ENCODE measurements at regions not wholly inside any gene's neighbourhood (a gene's known extent, or its start where the extent isn't known, plus 50 kb on each side); places are given as distances from the start of the nearest gene placed in this dataset.
A peak's percentile ranks its signal among the peaks of the same experiment; 100 is the strongest.

- no peak for DNase-seq (ENCODE audit: low read depth, low spot score)
Measured at GRCh38 chr2:150977296-150977695, 284.4 kb downstream of the RBM43 start.

GRCh38 chr2:150976604-150977003 lies 285.1 kb downstream of the RBM43 start:
- DNase-seq (ENCODE audit: low read depth, low spot score): no peak

DNA sequence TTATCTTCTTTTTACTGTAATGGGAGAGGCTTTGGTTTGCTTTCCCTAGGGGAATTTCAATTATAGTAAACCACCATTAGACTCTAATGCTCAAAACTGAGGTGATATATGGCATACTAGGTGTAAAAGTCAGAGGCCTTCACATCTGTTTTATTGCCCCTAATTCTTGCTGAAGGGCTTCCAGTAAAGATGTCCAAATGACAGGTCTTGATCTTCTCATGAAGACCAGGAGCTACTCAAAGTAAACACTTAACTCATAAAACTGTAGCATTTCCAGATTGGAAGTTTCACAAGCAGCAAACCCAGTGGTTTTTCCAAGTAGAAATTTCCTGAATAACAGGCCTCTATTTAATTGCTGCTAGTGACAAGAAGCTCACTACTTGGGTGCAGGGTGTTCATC lies 286.8 kb downstream of the RBM43 start:
- no peak for DNase-seq (ENCODE audit: low read depth, low spot score)

DNA sequence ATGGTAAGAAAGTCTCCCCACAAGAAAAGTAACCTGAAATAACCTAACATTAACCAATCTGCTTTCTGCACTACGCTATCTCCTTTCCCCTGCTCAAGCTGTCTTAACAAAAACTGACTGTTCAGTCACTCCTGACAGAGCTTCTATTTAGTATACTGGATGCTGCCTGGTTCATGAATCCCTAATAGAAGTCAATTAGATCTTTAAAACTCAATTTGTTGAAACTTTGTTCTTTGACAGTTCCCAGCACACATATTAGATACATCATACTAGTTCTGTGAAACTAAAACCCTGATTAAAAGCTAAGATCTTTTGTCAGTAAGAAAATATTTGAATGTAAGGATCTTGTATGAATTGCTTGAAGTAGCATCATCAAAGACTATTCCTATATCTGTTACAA lies 287.4 kb downstream of the RBM43 start:
- DNase-seq (ENCODE audit: low read depth, low spot score): no peak

DNA sequence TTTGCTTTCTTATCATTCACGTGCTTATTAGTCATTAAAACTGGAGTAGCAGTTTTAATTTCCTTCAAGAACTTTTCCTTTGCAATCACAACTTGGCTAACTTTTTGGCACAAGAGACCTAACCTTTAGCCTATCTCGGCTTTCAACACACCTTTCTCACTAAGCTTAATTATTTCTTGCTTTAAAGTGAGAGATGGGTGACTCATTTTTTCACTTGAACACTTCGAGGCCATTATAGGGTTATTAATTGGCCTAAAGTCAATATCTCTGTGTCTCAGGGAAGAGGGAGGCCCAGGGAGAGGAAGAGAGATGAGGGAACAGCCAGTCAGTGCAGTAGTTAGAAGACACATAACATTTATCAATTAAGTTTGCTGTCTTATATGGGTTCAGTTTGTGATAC lies 289.8 kb downstream of the RBM43 start:
- DNase-seq (ENCODE audit: low read depth, low spot score): no peak

- DNase-seq (ENCODE audit: low read depth, low spot score): no peak
Measured at GRCh38 chr2:150963336-150963735, 298.3 kb downstream of the RBM43 start.

GRCh38 chr2:150955231-150955630 lies 306.4 kb downstream of the RBM43 start:
- no peak for DNase-seq (ENCODE audit: low read depth, low spot score)

DNA sequence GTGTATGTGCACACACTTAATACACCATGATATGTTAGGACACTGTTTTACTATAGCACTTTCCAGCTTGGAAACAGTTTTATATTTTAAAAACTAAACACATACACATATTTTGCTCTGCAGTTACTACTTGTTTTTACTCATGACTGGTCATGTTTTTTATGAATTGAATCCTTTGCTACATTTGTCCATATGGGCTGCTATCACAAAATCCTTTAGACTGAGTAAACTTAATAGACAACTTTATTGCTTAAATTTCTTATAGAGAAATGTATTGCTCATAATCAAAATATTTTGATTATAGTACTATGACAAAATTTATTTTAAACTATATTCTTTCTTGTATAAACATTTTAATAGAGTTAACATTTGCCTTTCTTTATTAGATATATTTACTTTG lies 314.8 kb downstream of the RBM43 start:
- DNase-seq (ENCODE audit: low read depth, low spot score): no peak

DNA sequence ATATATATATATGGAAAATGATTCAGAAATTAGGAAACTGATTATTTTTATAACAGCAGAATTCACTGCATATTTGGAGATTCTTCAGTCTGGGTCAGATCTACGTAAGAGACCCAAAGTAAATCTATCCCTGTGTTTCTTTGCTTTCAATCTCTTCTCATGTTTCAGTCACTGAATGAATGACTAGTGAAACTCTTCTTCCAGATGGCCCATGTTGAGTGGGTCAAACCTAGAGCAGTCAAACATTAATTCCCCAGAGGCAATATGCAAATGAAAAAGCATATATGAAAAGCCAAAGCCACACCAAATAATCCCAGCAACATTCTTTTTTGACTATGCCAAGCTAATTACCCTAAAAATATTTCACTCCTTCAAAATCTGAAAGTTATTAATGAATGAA lies 317.3 kb downstream of the RBM43 start:
- no peak for DNase-seq (ENCODE audit: low read depth, low spot score)

DNA sequence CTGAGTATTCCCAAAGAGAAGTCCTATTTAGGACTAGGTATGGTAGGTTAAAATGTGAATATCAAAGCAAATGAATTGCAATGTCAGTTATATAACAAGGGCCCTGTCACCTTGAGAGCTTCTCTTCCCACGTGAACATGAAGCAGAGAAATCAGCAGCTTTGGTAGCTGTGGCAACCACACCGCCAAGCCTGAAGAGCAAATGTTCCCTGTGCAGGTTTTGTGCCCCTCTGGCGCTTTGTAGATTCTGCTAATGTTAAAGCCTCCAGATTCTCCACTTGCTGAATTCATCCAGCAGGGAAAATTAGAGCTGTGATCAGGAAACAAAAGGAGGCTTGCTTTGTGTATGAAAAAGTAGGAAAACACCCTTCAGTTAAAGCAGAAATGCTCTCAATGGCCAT lies 322.6 kb downstream of the RBM43 start:
- DNase-seq (ENCODE audit: low read depth, low spot score): no peak

- DNase-seq (ENCODE audit: low read depth, low spot score): no peak
Measured at GRCh38 chr2:150938527-150938926, 323.1 kb downstream of the RBM43 start.

GRCh38 chr2:150937030-150937429 lies 324.6 kb downstream of the RBM43 start:
- DNase-seq (ENCODE audit: low read depth, low spot score): no peak

DNA sequence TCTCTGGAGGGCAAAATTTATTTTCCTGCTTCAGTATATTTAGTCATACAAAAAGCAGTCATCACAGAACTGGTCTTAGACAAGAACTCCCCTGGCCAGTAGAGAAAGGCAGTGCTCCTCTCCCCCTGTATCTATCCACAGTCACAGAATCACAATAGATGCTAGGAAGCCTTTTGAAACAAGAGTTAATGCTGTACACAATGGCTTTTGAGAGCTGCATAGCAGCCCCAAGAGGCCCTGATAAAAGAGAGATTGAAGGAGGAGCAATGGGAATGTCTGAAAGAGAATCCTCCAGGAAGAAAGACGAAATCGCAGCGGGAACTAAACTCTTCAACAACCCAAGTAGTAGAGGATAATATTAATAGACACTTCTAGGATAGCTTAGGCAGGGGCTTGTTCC lies 330.2 kb downstream of the RBM43 start:
- DNase-seq (ENCODE audit: low read depth, low spot score): no peak

DNA sequence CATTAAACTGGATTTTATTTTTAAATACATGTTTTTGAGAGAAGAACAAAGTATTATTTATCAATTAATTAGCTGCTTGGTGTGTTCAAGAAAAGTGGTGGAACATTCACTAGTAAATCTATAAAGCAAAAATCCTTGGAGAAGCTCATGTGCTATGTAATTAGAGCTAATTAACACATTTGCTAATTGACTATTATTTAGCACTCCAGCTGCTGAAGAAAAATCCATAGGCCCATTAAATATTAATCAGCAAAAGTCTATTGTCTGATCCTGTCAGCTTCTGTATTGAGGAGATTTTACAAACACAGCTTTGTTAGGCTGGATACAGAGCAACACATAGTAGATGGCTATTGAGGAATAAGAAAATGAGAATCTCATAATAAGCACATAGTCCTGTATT lies 336.1 kb downstream of the RBM43 start:
- DNase-seq (ENCODE audit: low read depth, low spot score): no peak

GRCh38 chr2:150924878-150925277 lies 336.8 kb downstream of the RBM43 start:
- no peak for DNase-seq (ENCODE audit: low read depth, low spot score)

GRCh38 chr2:150919901-150920300 lies 341.8 kb downstream of the RBM43 start:
- DNase-seq (ENCODE audit: low read depth, low spot score): no peak

DNA sequence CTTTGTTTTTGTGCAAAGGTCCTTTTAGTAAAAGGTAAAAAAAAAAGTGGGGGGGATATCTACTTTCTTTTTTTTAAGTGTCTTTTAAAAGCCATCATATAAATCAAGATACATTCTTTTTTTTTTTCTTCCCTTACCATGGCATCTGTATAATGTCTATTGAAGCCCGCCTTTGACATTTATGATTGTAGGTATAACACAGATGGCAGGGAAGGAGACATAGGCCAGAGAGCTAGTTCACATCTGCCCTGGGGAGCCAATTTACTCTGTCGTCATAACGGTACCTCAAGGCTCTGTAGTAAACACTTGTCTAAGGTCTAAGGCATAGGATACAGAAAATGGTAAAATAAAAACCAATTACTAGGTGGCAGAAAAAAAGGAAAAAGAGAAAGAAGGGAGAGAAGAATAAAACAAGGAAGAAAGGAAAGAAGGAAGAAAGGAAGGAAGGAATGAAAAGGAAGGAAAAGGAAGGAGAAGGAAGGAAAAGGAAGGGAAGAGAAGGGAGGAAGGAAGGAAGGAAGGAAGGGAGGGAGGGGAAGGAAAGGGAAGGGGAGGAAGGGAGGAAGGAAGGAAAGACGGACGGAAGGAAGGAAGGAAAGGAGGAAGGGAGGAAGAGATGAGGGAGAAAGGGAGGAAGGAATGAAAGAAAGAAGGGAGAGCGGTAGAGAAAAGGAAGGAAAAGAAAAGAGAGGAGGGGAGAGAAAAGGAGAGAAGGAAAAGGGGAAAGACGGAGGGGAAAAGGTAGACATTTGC lies 343.5 kb downstream of the RBM43 start:
- DNase-seq (ENCODE audit: low read depth, low spot score): no peak

DNA sequence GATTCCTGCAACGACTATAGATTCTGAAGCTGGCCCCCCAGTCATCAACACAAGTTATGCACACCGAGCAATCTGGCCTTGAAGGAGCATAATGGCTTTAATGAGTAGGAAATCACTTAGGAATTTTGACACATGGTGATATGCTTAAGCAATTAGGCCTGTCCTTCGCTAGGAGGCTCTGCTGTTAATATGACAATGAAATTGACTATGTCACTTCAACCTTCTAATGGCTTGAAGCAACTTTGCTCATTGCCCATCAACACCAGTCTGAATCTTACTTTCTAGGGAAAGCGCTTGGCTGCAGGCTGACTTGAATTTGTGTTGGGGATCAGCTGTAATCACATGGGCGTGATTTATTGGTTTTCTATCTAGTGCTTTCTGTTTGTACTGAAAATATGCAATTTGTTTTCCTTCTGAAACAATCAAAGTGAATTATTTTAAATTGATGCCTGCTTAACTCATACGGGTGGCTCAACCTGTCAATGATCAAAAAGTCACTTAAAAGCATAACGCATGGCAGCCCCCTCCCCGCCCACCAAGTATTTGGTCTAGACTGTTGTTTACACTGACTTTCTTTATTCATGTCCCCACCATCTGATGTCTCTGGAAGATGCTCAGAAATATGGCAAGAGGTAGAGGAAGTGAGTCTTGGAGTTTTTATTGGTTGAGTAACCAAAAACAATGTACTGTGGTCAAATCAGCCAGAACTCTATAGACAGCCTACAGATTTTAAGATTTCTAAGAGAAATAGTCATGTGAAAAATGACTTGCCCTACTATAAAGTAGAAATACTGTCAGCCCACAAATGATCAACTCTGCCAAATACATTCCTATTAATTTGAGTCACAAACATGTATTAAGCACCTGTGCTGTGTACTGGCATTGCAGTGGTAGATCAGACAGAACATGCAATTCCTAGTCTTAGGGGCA lies 344.9 kb downstream of the RBM43 start:
- DNase-seq (ENCODE audit: low read depth, low spot score): no peak

DNA sequence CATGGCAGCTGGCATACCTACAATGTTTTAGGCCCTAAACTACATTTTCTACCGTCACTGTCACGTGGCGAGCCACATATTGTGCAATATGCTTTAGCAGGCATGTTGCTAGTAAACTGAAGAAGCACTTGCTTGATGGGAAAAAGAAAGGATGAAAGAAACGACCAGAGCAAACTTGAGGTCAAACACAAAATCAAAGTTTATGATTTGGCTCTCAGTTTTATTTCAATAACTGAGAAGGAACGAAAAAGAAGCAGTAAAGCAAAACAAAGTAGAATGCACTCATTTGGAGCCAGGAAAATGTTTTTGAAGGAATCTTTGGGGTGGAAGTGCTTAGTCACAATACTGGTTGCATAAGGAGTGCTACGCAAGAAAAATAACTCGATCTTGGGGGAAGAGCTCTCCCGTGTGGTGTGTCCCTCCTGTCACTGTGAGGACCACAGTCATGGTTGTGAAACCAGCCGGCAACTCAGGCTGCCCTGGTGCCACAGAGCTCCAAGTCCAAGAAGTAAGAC lies 349.8 kb downstream of the RBM43 start:
- peak; percentile 7 for DNase-seq (ENCODE audit: low read depth, low spot score)

DNA sequence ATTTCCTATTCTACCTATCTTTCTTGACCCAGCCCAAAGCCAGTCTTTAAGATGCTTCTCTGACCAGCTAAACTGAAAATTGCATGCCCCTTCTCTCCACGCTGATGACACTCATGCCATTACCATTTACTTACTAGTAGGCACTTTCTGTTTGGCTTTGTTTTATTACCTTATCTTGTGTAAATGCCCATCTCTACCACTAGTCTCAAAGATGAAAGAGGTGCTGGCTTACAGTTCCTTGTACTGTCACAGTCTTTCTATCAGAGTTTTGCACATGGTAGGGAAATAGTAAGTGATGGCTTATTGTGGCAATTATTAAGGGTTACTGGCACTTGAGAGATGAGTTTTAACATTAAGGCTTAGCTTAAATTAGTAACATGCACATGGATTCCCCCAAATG lies 352.1 kb downstream of the RBM43 start:
- no peak for DNase-seq (ENCODE audit: low read depth, low spot score)

DNA sequence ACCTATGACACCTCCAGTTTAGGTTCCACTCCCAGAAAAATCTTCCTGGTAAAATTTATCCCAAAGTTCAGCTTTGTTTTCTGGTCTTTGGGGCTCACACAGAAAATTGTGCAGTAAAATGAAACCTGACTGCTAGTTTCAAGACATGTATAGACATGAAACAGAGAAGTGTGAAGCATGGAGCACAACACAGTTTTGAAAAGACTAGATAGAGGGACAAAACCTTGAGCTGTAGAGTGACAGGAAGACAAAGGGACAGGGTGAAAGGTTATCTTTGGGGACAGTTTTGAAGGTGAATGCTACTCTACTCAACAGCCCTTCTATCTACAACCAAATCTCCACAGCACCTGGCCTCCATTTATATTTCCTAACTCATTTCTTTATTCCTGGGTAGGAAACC lies 352.6 kb downstream of the RBM43 start:
- DNase-seq (ENCODE audit: low read depth, low spot score): no peak

- no peak for DNase-seq (ENCODE audit: low read depth, low spot score)
Measured at GRCh38 chr2:150907466-150907865, 354.2 kb downstream of the RBM43 start.

GRCh38 chr2:150903461-150903860 lies 358.2 kb downstream of the RBM43 start:
- no peak for DNase-seq (ENCODE audit: low read depth, low spot score)
